ENCODE measurements at regions not wholly inside any gene's neighbourhood (a gene's known extent, or its start where the extent isn't known, plus 50 kb on each side); places are given as distances from the start of the nearest gene placed in this dataset.

GRCh38 chr2:210795506-210795905 is 239.1 kb downstream of the CPS1 start:
- 79 to 92% methylated on average over 3 of the region's 4 CpGs for WGBS, 2 experiments (ENCODE audit: insufficient coverage in 2 of 2)
- H3K36me3 ChIP-seq (ENCODE audit: control insufficient read depth, insufficient read depth, low read length), result no peaks in the 10 kb centered on the region
- no peak overlapping the region for H3K27ac ChIP-seq (ENCODE audit: low read depth, low read length, severe bottlenecking)
- H3K4me3 ChIP-seq (ENCODE audit: extremely low read depth, insufficient read depth, low read length, poor library complexity, severe bottlenecking), result no peak overlapping the region
- no peaks in the 10 kb centered on the region for H3K4me1 ChIP-seq (ENCODE audit: control insufficient read depth, insufficient read depth, low read length, poor library complexity, severe bottlenecking)
- H3K9me3 ChIP-seq (ENCODE audit: control insufficient read depth, low read length), result no peaks in the 10 kb centered on the region

GRCh38 chr2:210798180-210798579 is 241.8 kb downstream of the CPS1 start:
- Histone ChIP-seq H3K9me3 (ENCODE audit: control insufficient read depth, low read length) (no peaks in the 10 kb centered on the region), H3K4me1 (ENCODE audit: control insufficient read depth, insufficient read depth, low read length, poor library complexity, severe bottlenecking) (no peaks in the 10 kb centered on the region), H3K27ac (ENCODE audit: low read depth, low read length, severe bottlenecking) (no peak overlapping the region), H3K36me3 (ENCODE audit: control insufficient read depth, insufficient read depth, low read length) (no peaks in the 10 kb centered on the region), H3K4me3 (ENCODE audit: extremely low read depth, insufficient read depth, low read length, poor library complexity, severe bottlenecking) (no peak overlapping the region)
- whole genome bisulfite sequencing, 2 experiments (ENCODE audit: insufficient coverage in 2 of 2), result 50 to 56% methylated on average over 1 of the region's 1 CpG

GRCh38 chr2:210814251-210815025 is 258.0 kb downstream of the CPS1 start:
- Histone ChIP-seq H3K27ac (ENCODE audit: low read depth, low read length, severe bottlenecking) (no peak overlapping the region), H3K4me1 (ENCODE audit: control insufficient read depth, insufficient read depth, low read length, poor library complexity, severe bottlenecking) (peaks cover 9% of the 10 kb centered on the region), H3K9me3 (ENCODE audit: control insufficient read depth, low read length) (no peaks in the 10 kb centered on the region), H3K4me3 (ENCODE audit: extremely low read depth, insufficient read depth, low read length, poor library complexity, severe bottlenecking) (no peak overlapping the region), H3K36me3 (ENCODE audit: control insufficient read depth, insufficient read depth, low read length) (no peaks in the 10 kb centered on the region)
- no CpG with 5 or more reads among the region's 1 CpG for WGBS, 2 experiments (ENCODE audit: insufficient coverage in 2 of 2)

GRCh38 chr2:210816769-210817168 is 260.4 kb downstream of the CPS1 start:
- WGBS, 2 experiments (ENCODE audit: insufficient coverage in 2 of 2), result 100% methylated on average over 1 of the region's 2 CpGs
- no peaks in the 10 kb centered on the region for H3K36me3 ChIP-seq (ENCODE audit: control insufficient read depth, insufficient read depth, low read length)
- no peak overlapping the region for H3K27ac ChIP-seq (ENCODE audit: low read depth, low read length, severe bottlenecking)
- H3K9me3 ChIP-seq (ENCODE audit: control insufficient read depth, low read length), result no peaks in the 10 kb centered on the region
- peaks cover 9% of the 10 kb centered on the region for H3K4me1 ChIP-seq (ENCODE audit: control insufficient read depth, insufficient read depth, low read length, poor library complexity, severe bottlenecking)
- no peak overlapping the region for H3K4me3 ChIP-seq (ENCODE audit: extremely low read depth, insufficient read depth, low read length, poor library complexity, severe bottlenecking)

- Histone ChIP-seq H3K4me3 (ENCODE audit: extremely low read depth, insufficient read depth, low read length, poor library complexity, severe bottlenecking) (no peak overlapping the region), H3K27ac (ENCODE audit: low read depth, low read length, severe bottlenecking) (no peak overlapping the region), H3K9me3 (ENCODE audit: control insufficient read depth, low read length) (no peaks in the 10 kb centered on the region), H3K4me1 (ENCODE audit: control insufficient read depth, insufficient read depth, low read length, poor library complexity, severe bottlenecking) (peaks cover 9% of the 10 kb centered on the region), H3K36me3 (ENCODE audit: control insufficient read depth, insufficient read depth, low read length) (no peaks in the 10 kb centered on the region)
- WGBS, 2 experiments (ENCODE audit: insufficient coverage in 2 of 2), result no CpG with 5 or more reads among the region's 3 CpGs
Observed at GRCh38 chr2:210818473-210818872, 262.1 kb downstream of the CPS1 start.

- no peaks in the 10 kb centered on the region for H3K36me3 ChIP-seq (ENCODE audit: control insufficient read depth, insufficient read depth, low read length)
- H3K4me3 ChIP-seq (ENCODE audit: extremely low read depth, insufficient read depth, low read length, poor library complexity, severe bottlenecking), result no peak overlapping the region
- H3K27ac ChIP-seq (ENCODE audit: low read depth, low read length, severe bottlenecking), result no peak overlapping the region
- no peaks in the 10 kb centered on the region for H3K4me1 ChIP-seq (ENCODE audit: control insufficient read depth, insufficient read depth, low read length, poor library complexity, severe bottlenecking)
- H3K9me3 ChIP-seq (ENCODE audit: control insufficient read depth, low read length), result no peaks in the 10 kb centered on the region
Observed at GRCh38 chr2:210833403-210833802, 277.0 kb downstream of the CPS1 start.

GRCh38 chr2:210839034-210839433 is 282.6 kb downstream of the CPS1 start:
- H3K4me1 ChIP-seq (ENCODE audit: control insufficient read depth, insufficient read depth, low read length, poor library complexity, severe bottlenecking), result no peaks in the 10 kb centered on the region
- H3K9me3 ChIP-seq (ENCODE audit: control insufficient read depth, low read length), result no peaks in the 10 kb centered on the region

GRCh38 chr2:210839450-210839849 is 283.1 kb downstream of the CPS1 start:
- H3K27ac ChIP-seq (ENCODE audit: low read depth, low read length, severe bottlenecking), result no peak overlapping the region
- no peaks in the 10 kb centered on the region for H3K4me1 ChIP-seq (ENCODE audit: control insufficient read depth, insufficient read depth, low read length, poor library complexity, severe bottlenecking)
- H3K9me3 ChIP-seq (ENCODE audit: control insufficient read depth, low read length), result no peaks in the 10 kb centered on the region
- H3K4me3 ChIP-seq (ENCODE audit: extremely low read depth, insufficient read depth, low read length, poor library complexity, severe bottlenecking), result no peak overlapping the region
- no peaks in the 10 kb centered on the region for H3K36me3 ChIP-seq (ENCODE audit: control insufficient read depth, insufficient read depth, low read length)

More at GRCh38 chr2:210839034-210839433, 282.6 kb downstream of the CPS1 start:
- Histone ChIP-seq H3K4me3 (ENCODE audit: extremely low read depth, insufficient read depth, low read length, poor library complexity, severe bottlenecking) (no peak overlapping the region), H3K36me3 (ENCODE audit: control insufficient read depth, insufficient read depth, low read length) (no peaks in the 10 kb centered on the region), H3K27ac (ENCODE audit: low read depth, low read length, severe bottlenecking) (no peak overlapping the region)
- 97 to 100% methylated on average over 1 to 2 of the region's 4 CpGs for whole genome bisulfite sequencing, 2 experiments (ENCODE audit: insufficient coverage in 2 of 2)

- no peak overlapping the region for H3K4me3 ChIP-seq (ENCODE audit: extremely low read depth, insufficient read depth, low read length, poor library complexity, severe bottlenecking)
- H3K9me3 ChIP-seq (ENCODE audit: control insufficient read depth, low read length), result no peaks in the 10 kb centered on the region
- 63 to 67% methylated on average over 2 to 3 of the region's 3 CpGs for WGBS, 2 experiments (ENCODE audit: insufficient coverage in 2 of 2)
- H3K4me1 ChIP-seq (ENCODE audit: control insufficient read depth, insufficient read depth, low read length, poor library complexity, severe bottlenecking), result no peaks in the 10 kb centered on the region
- H3K27ac ChIP-seq (ENCODE audit: low read depth, low read length, severe bottlenecking), result no peak overlapping the region
- H3K36me3 ChIP-seq (ENCODE audit: control insufficient read depth, insufficient read depth, low read length), result no peaks in the 10 kb centered on the region
Observed at GRCh38 chr2:210842896-210843295, 286.5 kb downstream of the CPS1 start.

- Histone ChIP-seq H3K4me1 (ENCODE audit: control insufficient read depth, insufficient read depth, low read length, poor library complexity, severe bottlenecking) (no peaks in the 10 kb centered on the region), H3K9me3 (ENCODE audit: control insufficient read depth, low read length) (no peaks in the 10 kb centered on the region), H3K4me3 (ENCODE audit: extremely low read depth, insufficient read depth, low read length, poor library complexity, severe bottlenecking) (no peak overlapping the region), H3K36me3 (ENCODE audit: control insufficient read depth, insufficient read depth, low read length) (no peaks in the 10 kb centered on the region), H3K27ac (ENCODE audit: low read depth, low read length, severe bottlenecking) (no peak overlapping the region)
- 80 to 100% methylated on average over 1 of the region's 1 CpG for WGBS, 2 experiments (ENCODE audit: insufficient coverage in 2 of 2)
Observed at GRCh38 chr2:210844016-210844415, 287.6 kb downstream of the CPS1 start.

GRCh38 chr2:210859314-210859713 is 302.9 kb downstream of the CPS1 start:
- no peak overlapping the region for H3K27ac ChIP-seq (ENCODE audit: low read depth, low read length, severe bottlenecking)
- H3K4me1 ChIP-seq (ENCODE audit: control insufficient read depth, insufficient read depth, low read length, poor library complexity, severe bottlenecking), result peaks cover 9% of the 10 kb centered on the region
- no peaks in the 10 kb centered on the region for H3K36me3 ChIP-seq (ENCODE audit: control insufficient read depth, insufficient read depth, low read length)
- H3K4me3 ChIP-seq (ENCODE audit: extremely low read depth, insufficient read depth, low read length, poor library complexity, severe bottlenecking), result no peak overlapping the region
- H3K9me3 ChIP-seq (ENCODE audit: control insufficient read depth, low read length), result no peaks in the 10 kb centered on the region
- WGBS, 2 experiments (ENCODE audit: insufficient coverage in 2 of 2), result no CpG with 5 or more reads among the region's 2 CpGs
